GM21423 (cell line): ENCODE measurements at regions not wholly inside any gene's neighbourhood (a gene's known extent, or its start where the extent isn't known, plus 50 kb on each side); places are given as distances from the start of the nearest gene placed in this dataset.

Source experiments
- ATAC-seq: cut with Tn5 transposase; IDR thresholded peaks from one replicate; pipeline ENCODE4 v1.9.1; 2021; ENCODE audit warnings: mild to moderate bottlenecking, moderate library complexity; ENCODE audit not compliant: unreplicated experiment

GRCh38 chr11:108994887-108995286, 330.0 kb downstream of the DDX10 start:
- ATAC-seq, result no peak

- ATAC-seq, result no peak
Measured at GRCh38 chr11:108997826-108998225, 333.0 kb downstream of the DDX10 start.

- no peak for ATAC-seq
Measured at GRCh38 chr11:109000531-109000930, 335.7 kb downstream of the DDX10 start.

GRCh38 chr11:109001585-109001984, 336.7 kb downstream of the DDX10 start:
- ATAC-seq, result no peak

GRCh38 chr11:109012991-109013390, 348.1 kb downstream of the DDX10 start:
- ATAC-seq, result no peak

- no peak for ATAC-seq
Measured at GRCh38 chr11:109015283-109015682, 350.4 kb downstream of the DDX10 start.

GRCh38 chr11:109016724-109017123, 351.9 kb downstream of the DDX10 start:
- no peak for ATAC-seq

- ATAC-seq, result no peak
Measured at GRCh38 chr11:109017489-109017888, 352.6 kb downstream of the DDX10 start.

- ATAC-seq, result no peak
Measured at GRCh38 chr11:109018639-109019038, 353.8 kb downstream of the DDX10 start.

GRCh38 chr11:109019342-109019936, 354.6 kb downstream of the DDX10 start:
- ATAC-seq, result no peak

GRCh38 chr11:109023036-109023435, 358.2 kb downstream of the DDX10 start:
- no peak for ATAC-seq

GRCh38 chr11:109026891-109027489, 362.1 kb downstream of the DDX10 start:
- ATAC-seq, result no peak

- ATAC-seq, result no peak
Measured at GRCh38 chr11:109027851-109028250, 363.0 kb downstream of the DDX10 start.

- ATAC-seq, result no peak
Measured at GRCh38 chr11:109029927-109030326, 365.1 kb downstream of the DDX10 start.

- ATAC-seq, result no peak
Measured at GRCh38 chr11:109033627-109034338, 368.9 kb downstream of the DDX10 start.

- no peak for ATAC-seq
Measured at GRCh38 chr11:109034339-109034696, 369.4 kb downstream of the DDX10 start.

- no peak for ATAC-seq
Measured at GRCh38 chr11:109035284-109035683, 370.4 kb downstream of the DDX10 start.

GRCh38 chr11:109036011-109036410, 371.1 kb downstream of the DDX10 start:
- no peak for ATAC-seq

GRCh38 chr11:109037856-109038780, 373.2 kb downstream of the DDX10 start:
- no peak for ATAC-seq

- no peak for ATAC-seq
Measured at GRCh38 chr11:109039611-109040010, 374.7 kb downstream of the DDX10 start.

GRCh38 chr11:109040303-109040702, 375.4 kb downstream of the DDX10 start:
- no peak for ATAC-seq
